Adrenal gland (tissue), 9 donors: ENCODE measurements at regions not wholly inside any gene's neighbourhood (a gene's known extent, or its start where the extent isn't known, plus 50 kb on each side); places are given as distances from the start of the nearest gene placed in this dataset.

ENCODE experiments used
- DNase-seq, 7 donors: peaks; one replicate each; pipeline ENCODE4 v3.0.0-alpha.2; 2019 to 2020
- H3K27ac ChIP-seq, 5 donors: fragments of 200-600 bp; sonication (generic) in 4 of 5; 1 replicate in 3 of 5; 2 replicates in 2 of 5; pipeline versions ENCODE4 v1.5.1 to v1.8.0; 2016 to 2020; ENCODE audit warnings: mild to moderate bottlenecking in 1 of 5
- H3K27me3 ChIP-seq: fragments of 200-600 bp; 2 replicates; pipeline ENCODE4 v1.8.0; 2021
- H3K36me3 ChIP-seq, 2 donors: fragments of 200-600 bp; replicated peaks in 1 of 2; 1 replicate in 1 of 2; 2 replicates in 1 of 2; pipeline versions ENCODE4 v1.5.1 to v1.8.0; 2018 to 2022
- H3K4me1 ChIP-seq, 2 donors: fragments of 200-600 bp; replicated peaks in 1 of 2; 1 replicate in 1 of 2; 2 replicates in 1 of 2; pipeline versions ENCODE4 v1.5.1 to v1.8.0; 2018 to 2021
- H3K4me3 ChIP-seq, 4 donors: fragments of 200-600 bp; sonication (generic) in 3 of 4; one replicate each; pipeline ENCODE4 v1.5.1; 2016 to 2018
- H3K9me3 ChIP-seq, 3 donors: fragments of 200-600 bp; sonication (generic) in 1 of 3; replicated peaks in 1 of 3; 1 replicate in 2 of 3; 2 replicates in 1 of 3; pipeline versions ENCODE4 v1.5.1 to v1.8.0; 2016 to 2021
- POLR2A ChIP-seq, 2 donors: fragments of 450-650 bp; IDR thresholded peaks; one replicate each; pipeline ENCODE4 v1.6.1; 2017; ENCODE audit warnings: antibody characterized with exemption in 2 of 2, mild to moderate bottlenecking in 2 of 2, moderate library complexity in 1 of 2
- WGBS, 4 donors: extraction: QIAGEN DNeasy Blood & Tissue Kit in 2 of 4; methylation state at CpG; one replicate each; pipeline versions ENCODE4 v1.1.5 to v1.1.7; 2013 to 2017; 5-methylcytosine and 5-hydroxymethylcytosine counted together
- intact Hi-C, 2 donors: fragments of 100-400 bp; cut with DNase I; formaldehyde crosslinking; loops; one replicate each; pipeline versions ENCODE4 v1.14.1 to v1.15.0; 2022 to 2023
- TF ChIP-seq, protein P1 (sequence below), 6 experiments: fragments of 450-650 bp in 4 of 6; fragments of 200-600 bp in 2 of 6; sonication (generic) in 1 of 6; IDR thresholded peaks; 1 replicate in 5 of 6; 2 replicates in 1 of 6; pipeline versions ENCODE4 v1.5.1 to v1.8.0; 2016 to 2021; ENCODE audit warnings: antibody characterized with exemption in 6 of 6, mild to moderate bottlenecking in 2 of 6, moderate library complexity in 1 of 6
- donor health status: healthy with polysubstance abuse.
- donor health status: Bipolar disorder and iron deficiency.
- donor health status: DM: yes; HTN: yes; CAD: no.
- donor health status: DM: no; HTN: no; CAD: no.
- donor health status: DM: no; HTN: no; CAD: no.

DNA sequence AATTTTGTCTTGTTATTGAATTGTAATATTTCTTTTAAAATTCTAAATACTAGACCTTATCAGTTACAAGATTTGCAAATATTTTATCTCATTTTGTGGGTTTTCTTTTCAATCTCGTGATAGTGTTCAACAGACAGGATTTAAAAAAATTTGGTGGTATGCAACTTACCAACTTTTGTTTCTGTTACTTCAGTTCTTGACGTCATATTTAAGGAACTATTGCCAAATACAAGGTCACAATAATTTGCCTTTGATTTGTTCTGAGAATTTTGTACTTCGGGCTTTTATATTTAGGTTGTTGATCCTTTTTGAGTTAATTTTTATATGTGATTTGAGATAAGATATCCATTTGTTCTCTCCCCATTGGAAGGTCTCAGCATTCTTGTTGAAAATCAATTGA is 876.6 kb downstream of the DCDC2C start:
- Histone ChIP-seq H3K9me3 (no peaks in the 10 kb centered on the region), H3K36me3 (no peaks in the 10 kb centered on the region), H3K4me1 (no peaks in the 10 kb centered on the region), H3K27me3 (no peaks in the 10 kb centered on the region), H3K4me3 (no peak overlapping the region), H3K27ac (no peak overlapping the region)
- no peak for DNase-seq
- intact Hi-C loops = no loop called here
- TF ChIP-seq, protein P1, sequence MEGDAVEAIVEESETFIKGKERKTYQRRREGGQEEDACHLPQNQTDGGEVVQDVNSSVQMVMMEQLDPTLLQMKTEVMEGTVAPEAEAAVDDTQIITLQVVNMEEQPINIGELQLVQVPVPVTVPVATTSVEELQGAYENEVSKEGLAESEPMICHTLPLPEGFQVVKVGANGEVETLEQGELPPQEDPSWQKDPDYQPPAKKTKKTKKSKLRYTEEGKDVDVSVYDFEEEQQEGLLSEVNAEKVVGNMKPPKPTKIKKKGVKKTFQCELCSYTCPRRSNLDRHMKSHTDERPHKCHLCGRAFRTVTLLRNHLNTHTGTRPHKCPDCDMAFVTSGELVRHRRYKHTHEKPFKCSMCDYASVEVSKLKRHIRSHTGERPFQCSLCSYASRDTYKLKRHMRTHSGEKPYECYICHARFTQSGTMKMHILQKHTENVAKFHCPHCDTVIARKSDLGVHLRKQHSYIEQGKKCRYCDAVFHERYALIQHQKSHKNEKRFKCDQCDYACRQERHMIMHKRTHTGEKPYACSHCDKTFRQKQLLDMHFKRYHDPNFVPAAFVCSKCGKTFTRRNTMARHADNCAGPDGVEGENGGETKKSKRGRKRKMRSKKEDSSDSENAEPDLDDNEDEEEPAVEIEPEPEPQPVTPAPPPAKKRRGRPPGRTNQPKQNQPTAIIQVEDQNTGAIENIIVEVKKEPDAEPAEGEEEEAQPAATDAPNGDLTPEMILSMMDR (IDR thresholded peaks at IDR 0.05) = no peak
- no peak for TF ChIP-seq POLR2A (IDR thresholded peaks at IDR 0.05)
- WGBS, 4 donors = 54 to 76% (median 69%) methylated on average over 3 of the region's 3 CpGs

DNA sequence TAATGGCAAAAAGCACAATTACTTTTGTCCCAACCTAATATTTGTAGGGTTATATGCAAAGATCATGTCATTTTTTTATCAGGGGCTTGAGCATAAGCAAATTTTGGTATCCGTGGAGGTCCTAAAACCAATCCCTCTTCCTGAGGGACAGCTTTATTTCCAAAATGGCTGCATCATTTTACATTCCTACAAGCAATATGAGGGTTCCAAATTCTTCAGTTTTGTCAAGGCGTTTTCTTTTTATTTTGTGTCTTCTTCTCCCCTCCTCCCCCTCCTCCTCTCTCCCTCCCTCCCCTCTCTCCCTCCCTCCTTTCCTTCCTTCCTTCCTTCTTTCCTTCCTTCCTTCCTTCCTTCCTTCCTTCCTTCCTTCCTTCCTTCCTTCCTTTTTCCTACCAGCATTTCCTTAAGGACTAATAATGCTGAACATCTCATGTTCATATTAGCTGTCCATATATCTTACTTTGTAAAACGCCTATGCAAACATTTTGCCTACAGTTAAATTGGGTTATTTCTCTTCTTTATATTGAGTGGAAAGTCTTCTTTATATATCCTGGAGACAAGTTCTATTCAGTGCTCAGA is 881.8 kb downstream of the DCDC2C start:
- no peaks in the 10 kb centered on the region for H3K36me3 ChIP-seq
- intact Hi-C loops = no loop called here
- no peak for DNase-seq
- H3K9me3 ChIP-seq = no peaks in the 10 kb centered on the region
- no peak overlapping the region for H3K4me3 ChIP-seq
- 63 to 80% (median 66%) methylated on average over 3 of the region's 3 CpGs for WGBS, 4 donors
- H3K4me1 ChIP-seq = no peaks in the 10 kb centered on the region
- TF ChIP-seq, protein P1 (IDR thresholded peaks at IDR 0.05) = no peak
- TF ChIP-seq POLR2A (IDR thresholded peaks at IDR 0.05) = no peak
- no peaks in the 10 kb centered on the region for H3K27me3 ChIP-seq
- H3K27ac ChIP-seq = no peak overlapping the region

DNA sequence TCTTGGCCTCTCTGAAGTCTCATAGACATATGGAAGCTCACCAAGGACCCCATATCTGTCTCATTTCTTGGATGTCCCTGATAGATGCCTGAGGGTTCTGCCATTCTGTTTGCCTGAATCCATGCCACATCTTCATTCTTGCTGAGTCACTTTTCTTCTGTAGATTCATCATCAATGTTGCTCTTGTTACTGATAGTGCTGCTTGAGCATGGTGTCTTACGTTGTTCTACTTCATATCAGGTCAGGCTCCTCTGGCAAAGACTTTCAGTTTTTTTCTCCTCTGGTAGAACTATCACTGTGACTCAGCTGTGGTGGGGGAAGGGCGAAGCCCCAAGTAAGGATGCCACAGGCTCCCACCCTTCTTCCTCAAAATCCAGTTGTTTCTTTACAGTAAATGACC is 885.2 kb downstream of the DCDC2C start:
- no peak overlapping the region for H3K4me3 ChIP-seq
- 63 to 78% (median 69%) methylated on average over 2 of the region's 2 CpGs for WGBS, 4 donors
- no peak for DNase-seq
- no peaks in the 10 kb centered on the region for H3K9me3 ChIP-seq
- no peaks in the 10 kb centered on the region for H3K4me1 ChIP-seq
- no peaks in the 10 kb centered on the region for H3K27me3 ChIP-seq
- no peaks in the 10 kb centered on the region for H3K36me3 ChIP-seq
- TF ChIP-seq, protein P1 (IDR thresholded peaks at IDR 0.05) = no peak
- TF ChIP-seq POLR2A (IDR thresholded peaks at IDR 0.05) = no peak
- no peak overlapping the region for H3K27ac ChIP-seq
- intact Hi-C loops = no loop called here

DNA sequence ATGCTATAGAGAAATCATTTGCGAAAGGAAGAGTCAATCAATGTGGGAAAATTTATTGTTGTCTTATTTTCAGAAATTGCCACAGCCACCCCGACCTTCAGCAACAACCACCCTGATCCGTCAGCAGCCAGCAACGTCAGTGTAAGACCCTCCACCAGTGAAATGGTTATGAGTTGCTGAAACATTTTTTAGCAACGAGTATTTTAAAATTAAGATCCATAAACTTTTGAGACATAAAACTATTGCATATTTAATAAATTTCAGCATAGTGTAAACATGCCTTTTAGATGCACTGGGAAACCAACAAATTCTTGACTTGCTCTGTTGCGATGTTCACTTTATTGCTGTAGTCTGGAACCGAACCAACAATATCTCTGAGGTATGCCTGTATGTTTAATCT is 887.9 kb downstream of the DCDC2C start:
- no peaks in the 10 kb centered on the region for H3K9me3 ChIP-seq
- no peak for DNase-seq
- 70 to 79% (median 75%) methylated on average over 7 of the region's 7 CpGs for WGBS, 4 donors
- intact Hi-C loops = no loop called here
- H3K36me3 ChIP-seq = no peaks in the 10 kb centered on the region
- no peaks in the 10 kb centered on the region for H3K4me1 ChIP-seq
- no peak for TF ChIP-seq POLR2A (IDR thresholded peaks at IDR 0.05)
- TF ChIP-seq, protein P1 (IDR thresholded peaks at IDR 0.05) = no peak
- no peak overlapping the region for H3K27ac ChIP-seq
- H3K4me3 ChIP-seq = no peak overlapping the region
- H3K27me3 ChIP-seq = no peaks in the 10 kb centered on the region
